ENCODE measurements at regions not wholly inside any gene's neighbourhood (a gene's known extent, or its start where the extent isn't known, plus 50 kb on each side); places are given as distances from the start of the nearest gene placed in this dataset.

GRCh38 chr4:169909897-169910296 lies 116.3 kb downstream of the MFAP3L start:
- Histone ChIP-seq H3K4me1 (ENCODE audit: control insufficient read depth, extremely low read depth, insufficient read depth, low read length) (no peaks in the 10 kb centered on the region), H3K36me3 (ENCODE audit: control insufficient read depth, insufficient read depth, low read length) (no peaks in the 10 kb centered on the region), H3K4me3 (replicated peaks in 1 of 4; ENCODE audit: control extremely low read depth in 1 of 4, insufficient read depth in 1 of 4, low read depth in 3 of 4, low read length in 4 of 4) (no peak overlapping the region), H3K4me2 (ENCODE audit: extremely low read depth, insufficient read depth, low read length) (no peak overlapping the region), H2AFZ (ENCODE audit: low read length) (no peak overlapping the region), H3K27me3 (ENCODE audit: control insufficient read depth, insufficient read depth, low read length) (no peaks in the 10 kb centered on the region), H4K20me1 (ENCODE audit: control insufficient read depth, extremely low read depth, insufficient read depth, low read length) (no peaks in the 10 kb centered on the region), H3K9me3 (ENCODE audit: control insufficient read depth, insufficient read depth, low read depth, low read length) (no peaks in the 10 kb centered on the region), H3K9ac (ENCODE audit: insufficient read depth, low read length) (no peak overlapping the region), H3K79me2 (ENCODE audit: control insufficient read depth, insufficient read depth, low read length) (no peaks in the 10 kb centered on the region), H3K27ac (ENCODE audit: insufficient read depth, low read length) (no peak overlapping the region)
- no peak for DNase-seq (ENCODE audit: low read depth in 2 of 2)
- TF ChIP-seq CTCF (conservative IDR thresholded peaks at IDR 0.05 in 1 of 2, IDR thresholded peaks at IDR 0.05 in 1 of 2; ENCODE audit: low read depth in 1 of 2, low read length in 2 of 2) = no peak
- TF ChIP-seq EZH2 (IDR thresholded peaks at IDR 0.05; ENCODE audit: low read length, missing control alignments) = no peak

GRCh38 chr4:169909479-169909878 lies 116.7 kb downstream of the MFAP3L start:
- TF ChIP-seq CTCF (conservative IDR thresholded peaks at IDR 0.05 in 1 of 2, IDR thresholded peaks at IDR 0.05 in 1 of 2; ENCODE audit: low read depth in 1 of 2, low read length in 2 of 2) (no peak), EZH2 (IDR thresholded peaks at IDR 0.05; ENCODE audit: low read length, missing control alignments) (no peak)

GRCh38 chr4:169907705-169908104 lies 118.5 kb downstream of the MFAP3L start:
- Histone ChIP-seq H3K9ac (ENCODE audit: insufficient read depth, low read length) (no peak overlapping the region), H3K9me3 (ENCODE audit: control insufficient read depth, insufficient read depth, low read depth, low read length) (no peaks in the 10 kb centered on the region), H2AFZ (ENCODE audit: low read length) (no peak overlapping the region), H3K79me2 (ENCODE audit: control insufficient read depth, insufficient read depth, low read length) (no peaks in the 10 kb centered on the region), H3K36me3 (ENCODE audit: control insufficient read depth, insufficient read depth, low read length) (no peaks in the 10 kb centered on the region), H3K27ac (ENCODE audit: insufficient read depth, low read length) (no peak overlapping the region), H3K4me2 (ENCODE audit: extremely low read depth, insufficient read depth, low read length) (no peak overlapping the region), H3K27me3 (ENCODE audit: control insufficient read depth, insufficient read depth, low read length) (no peaks in the 10 kb centered on the region), H4K20me1 (ENCODE audit: control insufficient read depth, extremely low read depth, insufficient read depth, low read length) (no peaks in the 10 kb centered on the region), H3K4me3 (replicated peaks in 1 of 4; ENCODE audit: control extremely low read depth in 1 of 4, insufficient read depth in 1 of 4, low read depth in 3 of 4, low read length in 4 of 4) (no peak overlapping the region), H3K4me1 (ENCODE audit: control insufficient read depth, extremely low read depth, insufficient read depth, low read length) (no peaks in the 10 kb centered on the region)
- no peak for TF ChIP-seq EZH2 (IDR thresholded peaks at IDR 0.05; ENCODE audit: low read length, missing control alignments)
- no peak for TF ChIP-seq CTCF (conservative IDR thresholded peaks at IDR 0.05 in 1 of 2, IDR thresholded peaks at IDR 0.05 in 1 of 2; ENCODE audit: low read depth in 1 of 2, low read length in 2 of 2)
- no peak for DNase-seq (ENCODE audit: low read depth in 2 of 2)

More at GRCh38 chr4:169909479-169909878, 116.7 kb downstream of the MFAP3L start:
- Histone ChIP-seq H3K4me3 (replicated peaks in 1 of 4; ENCODE audit: control extremely low read depth in 1 of 4, insufficient read depth in 1 of 4, low read depth in 3 of 4, low read length in 4 of 4) (no peak overlapping the region), H4K20me1 (ENCODE audit: control insufficient read depth, extremely low read depth, insufficient read depth, low read length) (no peaks in the 10 kb centered on the region), H3K36me3 (ENCODE audit: control insufficient read depth, insufficient read depth, low read length) (no peaks in the 10 kb centered on the region), H3K27ac (ENCODE audit: insufficient read depth, low read length) (no peak overlapping the region), H3K4me2 (ENCODE audit: extremely low read depth, insufficient read depth, low read length) (no peak overlapping the region), H3K9me3 (ENCODE audit: control insufficient read depth, insufficient read depth, low read depth, low read length) (no peaks in the 10 kb centered on the region), H3K4me1 (ENCODE audit: control insufficient read depth, extremely low read depth, insufficient read depth, low read length) (no peaks in the 10 kb centered on the region), H3K79me2 (ENCODE audit: control insufficient read depth, insufficient read depth, low read length) (no peaks in the 10 kb centered on the region), H2AFZ (ENCODE audit: low read length) (no peak overlapping the region), H3K27me3 (ENCODE audit: control insufficient read depth, insufficient read depth, low read length) (no peaks in the 10 kb centered on the region), H3K9ac (ENCODE audit: insufficient read depth, low read length) (no peak overlapping the region)
- no peak for DNase-seq (ENCODE audit: low read depth in 2 of 2)

Data from fibroblast of lung (primary cell).